ENCODE measurements at regions not wholly inside any gene's neighbourhood (a gene's known extent, or its start where the extent isn't known, plus 50 kb on each side); places are given as distances from the start of the nearest gene placed in this dataset.
"Not testable (repeated sequence)": the region's sequence is repeated elsewhere in the genome, so short reads cannot be mapped to it uniquely, and the experiment has no call there.

DNA sequence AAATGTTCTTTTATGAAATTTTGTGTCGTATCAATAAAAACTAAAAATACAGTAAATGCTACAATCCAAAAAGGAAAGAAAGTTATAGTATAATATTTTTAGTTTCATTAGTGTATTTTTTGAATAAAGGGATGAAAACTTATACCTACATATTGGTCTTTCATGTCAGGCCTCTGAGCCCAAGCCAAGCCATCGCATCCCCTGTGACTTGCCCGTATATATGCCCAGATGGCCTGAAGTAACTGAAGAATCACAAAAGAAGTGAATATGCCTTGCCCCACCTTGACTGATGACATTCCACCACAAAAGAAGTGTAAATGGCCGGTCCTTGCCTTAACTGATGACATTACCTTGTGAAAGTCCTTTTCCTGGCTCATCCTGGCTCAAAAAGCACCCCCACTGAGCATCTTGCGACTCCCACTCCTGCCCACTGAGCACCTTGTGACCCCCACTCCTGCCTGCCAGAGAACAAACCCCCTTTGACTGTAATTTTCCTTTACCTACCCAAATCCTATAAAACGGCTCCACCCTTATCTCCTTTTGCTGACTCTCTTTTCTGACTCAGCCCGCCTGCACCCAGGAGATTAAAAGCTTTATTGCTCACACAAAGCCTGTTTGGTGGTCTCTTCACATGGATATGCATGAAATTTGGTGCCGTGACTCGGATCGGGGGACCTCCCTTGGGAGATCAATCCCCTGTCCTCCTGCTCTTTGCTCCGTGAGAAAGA is 108.2 kb upstream of the PELI1 start:
- DNase-seq: not testable (repeated sequence)

DNA sequence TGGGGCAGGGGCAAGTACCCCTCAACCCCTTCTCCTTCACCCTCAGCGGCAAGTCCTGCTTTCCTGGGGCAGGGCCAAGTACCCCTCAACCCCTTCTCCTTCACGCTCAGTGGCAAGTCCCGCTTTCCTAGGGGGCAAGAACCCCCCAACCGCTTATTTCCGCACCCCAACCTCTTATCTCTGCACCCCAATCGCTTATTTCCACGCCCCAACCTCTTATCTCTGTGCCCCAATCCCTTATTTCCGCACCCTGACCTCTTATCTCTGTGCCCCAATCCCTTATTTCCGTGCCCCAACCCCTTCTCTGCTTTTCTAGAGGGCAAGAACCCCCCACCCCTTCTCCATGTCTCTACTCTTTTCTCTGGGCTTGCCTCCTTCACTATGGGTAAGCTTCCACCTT is 109.2 kb upstream of the PELI1 start:
- DNase-seq: not testable (repeated sequence)

- DNase-seq: no peak
These were observed 114.3 kb upstream of the PELI1 start for GRCh38 chr2:64258566-64258965.

DNA sequence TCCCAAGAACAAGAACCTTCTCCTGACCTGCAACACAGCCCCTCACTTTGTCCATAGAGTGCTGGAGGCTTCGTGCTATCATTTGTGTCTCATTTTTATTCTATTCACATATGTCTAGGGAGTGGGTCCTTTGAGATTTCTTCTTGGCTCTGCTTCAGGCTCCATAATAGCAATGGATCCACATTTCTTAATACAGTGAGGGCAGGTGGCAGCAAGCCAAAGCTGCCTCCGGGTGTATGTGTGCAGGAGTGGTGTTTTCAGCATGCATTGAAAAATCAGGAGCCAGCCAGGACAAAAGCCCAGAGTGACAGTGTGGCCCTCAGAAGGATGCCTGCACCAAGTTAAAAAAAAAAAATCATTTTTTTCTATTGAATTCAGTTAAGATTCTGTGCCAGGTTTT is 115.1 kb upstream of the PELI1 start:
- DNase-seq: no peak

- no peak for DNase-seq
These were observed 116.0 kb upstream of the PELI1 start for GRCh38 chr2:64260093-64260803.

DNA sequence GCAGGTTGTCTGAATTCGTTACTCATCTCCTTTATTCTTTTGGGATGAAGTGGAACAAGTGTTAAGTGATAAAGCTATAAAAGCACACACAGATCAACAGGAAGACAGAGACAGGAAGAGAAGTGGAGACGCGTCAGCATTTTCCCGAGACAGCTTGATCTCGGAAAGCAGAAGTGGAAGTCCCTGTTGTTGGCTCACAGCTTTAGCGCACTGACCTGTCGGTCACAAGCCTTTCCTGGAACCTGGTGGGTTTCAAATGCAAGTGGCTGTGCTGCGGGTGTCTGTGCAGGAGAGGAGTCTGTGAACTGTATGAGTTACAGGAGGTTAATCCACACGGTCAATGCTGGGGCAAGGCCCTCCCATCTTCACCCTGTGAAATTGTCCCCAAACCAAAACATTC is 116.6 kb upstream of the PELI1 start:
- DNase-seq: peak in 1 of 2 experiments; percentile 30

GRCh38 chr2:64262071-64262470 is 117.9 kb upstream of the PELI1 start:
- no peak for DNase-seq

- no peak for DNase-seq
These were observed 118.6 kb upstream of the PELI1 start for GRCh38 chr2:64262816-64263215.

GRCh38 chr2:64263315-64263714 is 119.1 kb upstream of the PELI1 start:
- DNase-seq: no peak

DNA sequence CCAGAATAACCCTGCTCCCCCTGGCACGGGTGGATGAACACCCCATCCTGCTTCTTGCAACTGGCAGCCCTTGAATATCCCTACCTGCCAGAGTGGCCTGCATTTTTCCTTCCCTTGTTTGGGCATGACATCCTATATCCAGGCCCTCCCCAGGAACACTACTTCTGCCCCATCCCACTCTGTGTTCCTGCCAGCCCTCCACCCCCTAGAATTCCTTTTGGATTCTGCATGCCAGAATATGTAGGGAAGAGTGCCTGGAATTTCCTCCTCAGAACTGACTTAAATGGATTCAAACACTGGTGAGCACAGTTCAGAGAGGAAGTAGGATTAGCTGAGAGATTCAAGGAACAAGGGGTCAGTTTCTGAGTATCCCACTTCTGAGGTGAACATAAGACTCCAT is 123.5 kb upstream of the PELI1 start:
- no peak for DNase-seq

DNA sequence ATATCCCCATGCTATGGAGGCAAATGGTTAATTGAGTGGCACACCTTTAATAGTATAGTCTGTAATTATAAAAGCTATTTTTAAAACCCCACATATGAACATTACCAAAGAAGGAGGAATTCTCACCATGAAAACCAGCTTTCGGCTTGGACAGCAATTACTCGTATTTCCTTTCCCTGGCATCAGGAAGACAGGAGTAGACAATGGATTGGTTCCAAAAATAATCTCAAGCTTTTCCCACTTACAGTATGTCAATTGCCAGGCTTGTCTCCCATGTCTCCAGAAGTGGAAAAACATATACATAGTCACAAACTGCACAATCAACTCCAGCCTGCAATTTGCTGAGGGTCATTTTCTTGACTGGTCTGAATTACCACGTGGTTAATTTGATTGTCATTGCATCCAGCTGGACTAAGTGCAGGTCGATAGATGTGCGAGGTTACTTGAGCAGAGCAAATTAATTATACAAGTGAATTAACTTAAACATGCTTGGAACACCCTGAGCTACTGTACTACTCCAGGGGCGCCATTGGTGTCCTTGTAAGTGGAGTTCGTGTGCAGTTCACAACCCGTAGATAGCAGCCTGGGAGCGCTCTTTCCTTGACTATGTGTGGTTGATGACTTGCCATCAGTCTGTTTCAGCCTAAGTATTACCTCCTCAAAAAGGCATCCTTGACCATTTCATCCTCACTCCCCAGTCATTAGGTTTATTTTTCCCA is 124.3 kb upstream of the PELI1 start:
- DNase-seq: no peak

GRCh38 chr2:64273524-64274398 is 129.5 kb upstream of the PELI1 start:
- no peak for DNase-seq

DNA sequence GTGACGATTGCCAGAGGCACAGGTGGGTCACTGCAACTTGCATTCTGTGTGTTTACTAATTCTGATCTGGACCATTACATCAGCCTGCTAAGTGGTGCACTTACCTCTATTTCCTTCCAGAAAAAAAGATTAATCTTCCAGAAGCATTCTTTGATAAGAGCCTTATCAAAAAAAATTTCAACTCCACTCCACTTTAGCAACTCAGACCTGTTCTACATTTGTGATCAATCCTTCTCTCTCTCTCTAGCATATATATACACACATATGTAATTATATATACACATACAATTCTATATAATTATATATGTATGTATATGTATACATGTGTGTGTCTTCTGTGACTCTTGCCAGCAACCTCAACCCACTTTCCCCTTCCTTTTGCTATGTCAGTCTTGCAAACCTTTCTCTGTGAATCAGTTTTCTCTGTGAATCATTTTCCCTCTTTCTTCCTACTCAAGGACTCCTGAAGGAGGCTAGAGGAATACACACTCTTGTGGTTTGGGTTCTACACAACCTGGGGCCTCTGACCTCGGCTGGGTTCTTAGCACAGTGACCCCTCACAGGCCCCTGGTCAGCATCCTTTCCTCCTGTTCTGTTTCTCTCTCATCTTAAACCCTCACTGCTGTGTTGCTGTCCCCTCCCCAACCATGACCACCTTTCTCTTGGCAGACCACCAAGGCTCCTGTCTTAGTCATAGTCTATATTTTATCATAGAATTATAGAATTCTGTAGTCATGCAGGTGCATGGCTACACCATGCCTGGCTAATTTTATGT is 130.4 kb upstream of the PELI1 start:
- no peak for DNase-seq

- no peak for DNase-seq
These were observed 130.9 kb upstream of the PELI1 start for GRCh38 chr2:64275174-64275466.

DNA sequence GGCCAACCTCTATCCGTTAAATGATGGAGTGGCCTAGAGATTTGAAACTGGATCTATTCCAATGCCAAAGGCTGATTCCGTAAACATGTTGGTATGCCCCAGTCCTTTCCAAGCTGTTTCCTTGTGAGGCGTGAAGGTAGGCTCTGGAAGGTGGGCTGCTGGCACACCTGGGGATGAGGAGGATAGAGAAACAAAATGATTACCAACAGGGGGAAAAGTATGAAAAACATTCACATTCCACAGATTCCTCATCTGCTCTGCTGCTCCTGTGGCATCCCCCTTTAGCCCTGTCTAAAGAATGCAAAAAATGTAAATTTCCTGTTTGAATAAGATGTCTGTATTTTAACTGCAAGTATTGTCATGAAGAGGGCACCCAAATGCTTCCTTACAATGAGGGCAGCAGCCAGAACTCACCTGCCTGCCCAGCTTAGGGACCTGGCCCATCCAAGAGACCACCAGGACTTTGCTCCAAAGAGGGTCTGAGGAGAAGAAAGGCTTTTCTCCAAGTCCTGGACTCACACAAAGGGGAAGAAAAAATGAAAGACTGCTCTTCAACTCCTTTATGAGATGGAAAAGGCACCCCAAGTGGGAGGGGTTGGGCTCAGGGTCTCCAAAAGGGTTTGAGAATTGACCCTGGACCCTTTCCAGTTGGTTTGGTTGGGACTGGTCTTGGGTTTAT is 132.3 kb upstream of the PELI1 start:
- no peak for DNase-seq

DNA sequence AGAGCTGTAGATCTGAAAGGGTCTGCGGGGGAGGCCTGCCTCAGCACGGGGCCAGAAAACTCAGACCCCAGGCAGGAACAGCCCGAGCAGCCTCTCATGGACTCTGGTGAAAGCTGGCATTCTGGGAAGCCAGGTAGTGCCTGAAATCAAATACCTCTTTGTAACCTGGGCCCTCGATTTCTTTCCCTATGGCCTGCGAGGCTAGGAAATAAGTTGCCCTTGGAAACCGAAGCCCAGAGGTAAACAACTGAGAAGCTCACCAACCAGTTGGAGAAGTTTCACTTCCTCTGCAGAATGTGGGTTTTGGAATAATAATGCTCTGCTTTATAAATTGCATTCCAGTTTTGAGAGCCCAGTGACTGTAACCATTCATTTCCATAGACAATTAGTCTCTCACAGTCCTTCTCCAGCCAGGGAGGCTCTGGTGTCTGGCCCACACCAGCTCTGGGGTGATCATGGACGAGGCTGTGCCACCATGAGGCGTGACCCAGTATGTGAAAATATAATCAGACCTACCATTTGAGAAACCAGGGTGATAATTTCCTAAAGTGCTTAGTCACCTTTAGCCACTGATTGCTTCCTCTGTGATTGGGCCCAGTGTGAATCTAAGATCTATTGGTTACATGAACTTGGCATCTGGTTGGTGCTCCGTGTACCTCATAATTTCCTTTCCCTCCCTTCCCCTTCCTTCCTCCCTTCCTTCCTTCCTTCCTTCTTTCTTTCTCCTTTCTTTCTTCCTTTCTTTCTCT is 133.1 kb upstream of the PELI1 start:
- no peak for DNase-seq

DNA sequence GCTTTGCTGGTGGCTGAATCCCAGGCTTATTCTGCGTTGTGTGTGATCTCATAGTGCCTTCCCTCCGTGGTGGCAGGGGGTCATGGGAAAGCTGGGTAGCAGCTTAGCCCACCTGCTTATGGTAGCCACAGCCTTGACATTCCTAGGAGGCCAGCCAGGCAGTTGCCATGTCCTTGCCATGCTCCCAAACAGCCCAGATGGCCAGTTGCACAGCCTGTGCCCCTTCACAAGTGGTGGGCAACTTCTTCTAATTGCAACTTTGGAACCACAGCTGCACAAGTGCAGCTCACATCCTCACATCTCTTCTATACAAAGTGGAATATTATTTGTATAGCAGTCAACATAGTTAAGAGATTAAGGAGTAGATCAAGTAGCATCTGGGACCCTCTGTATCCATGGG is 136.6 kb upstream of the PELI1 start:
- DNase-seq: not testable (repeated sequence)

- no peak for DNase-seq
These were observed 138.9 kb upstream of the PELI1 start for GRCh38 chr2:64283006-64283570.

DNA sequence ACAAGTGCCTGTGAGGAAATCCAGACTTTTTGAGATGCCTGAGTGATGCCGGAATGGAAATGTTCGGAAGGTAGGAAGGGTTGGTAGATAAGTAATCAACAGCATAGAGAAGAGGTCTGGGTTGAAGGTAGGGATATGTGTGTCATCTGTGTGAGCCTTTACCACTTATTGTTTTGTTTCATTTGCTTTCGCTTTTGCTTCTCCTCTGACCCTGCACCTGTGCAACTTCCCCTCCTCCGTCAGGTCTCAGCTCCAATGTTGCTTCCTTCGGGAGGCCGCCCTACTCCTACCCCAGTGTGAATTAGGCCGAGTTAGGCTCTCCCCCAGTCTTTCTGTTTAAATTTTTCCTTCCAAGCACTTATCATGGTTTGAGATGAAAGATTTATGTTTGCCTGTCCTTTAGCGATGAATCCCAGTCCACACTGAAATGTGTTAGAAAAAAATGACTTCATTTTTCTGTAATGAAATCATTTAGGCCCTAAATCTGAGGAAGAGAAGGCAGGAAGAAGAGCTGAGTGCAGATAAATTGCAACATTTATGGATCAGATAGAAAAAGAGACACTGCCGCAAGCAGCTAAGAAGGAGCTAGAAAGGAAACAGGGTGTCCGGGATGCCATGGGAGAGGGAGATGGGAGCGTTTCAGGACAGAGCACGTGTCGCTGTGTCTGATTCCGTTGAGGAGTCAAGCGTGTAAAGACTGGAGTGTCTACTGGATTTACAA is 139.6 kb upstream of the PELI1 start:
- DNase-seq: peak in 1 of 2 experiments; percentile 18

DNA sequence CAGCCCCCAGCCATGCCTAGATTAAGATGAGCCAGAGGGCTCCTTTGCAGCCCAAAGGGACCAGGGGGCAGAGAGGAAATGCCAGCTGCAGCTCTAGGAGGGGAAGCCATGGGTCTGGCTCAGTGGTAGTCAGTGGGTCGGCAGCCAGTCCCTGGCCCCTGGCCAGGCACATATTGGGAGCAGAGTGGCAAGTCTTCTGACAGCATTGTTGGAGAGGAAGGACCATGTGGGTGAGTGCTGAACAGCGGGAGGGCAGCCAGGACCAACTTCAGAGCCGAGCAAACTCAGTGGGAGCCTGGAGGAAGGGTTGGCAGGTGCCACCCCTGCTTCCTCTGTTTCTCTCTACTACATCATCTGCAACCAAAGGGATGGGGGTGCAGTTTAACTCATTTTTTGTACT is 140.5 kb upstream of the PELI1 start:
- no peak for DNase-seq

Data from activated CD4-positive, alpha-beta T cell treated with anti-CD3 and anti-CD28 coated beads, Interleukin-2, amount 50 U/mL, for 48 hours (primary cell).